ENCODE measurements at regions not wholly inside any gene's neighbourhood (a gene's known extent, or its start where the extent isn't known, plus 50 kb on each side); places are given as distances from the start of the nearest gene placed in this dataset.

DNA sequence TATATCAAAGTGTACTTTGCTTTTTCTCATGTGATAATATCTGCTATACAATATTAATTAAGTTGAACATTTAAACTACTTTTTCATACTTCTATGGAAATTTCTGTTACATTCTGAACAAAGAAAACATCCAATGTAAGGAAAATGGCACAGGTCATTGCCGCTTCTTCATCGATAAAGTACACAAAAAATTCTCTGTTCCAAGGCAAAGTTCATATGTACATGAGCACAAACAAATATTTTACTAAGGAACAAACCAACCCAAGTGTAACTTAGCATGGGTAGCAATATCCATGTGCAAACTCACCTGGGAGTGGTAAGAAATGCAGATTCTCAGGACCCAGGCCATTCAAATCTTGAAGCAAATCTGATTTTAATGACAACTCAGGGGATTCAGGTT, 139.8 kb downstream of the TMEM161B start:
- TF ChIP-seq, protein P1, sequence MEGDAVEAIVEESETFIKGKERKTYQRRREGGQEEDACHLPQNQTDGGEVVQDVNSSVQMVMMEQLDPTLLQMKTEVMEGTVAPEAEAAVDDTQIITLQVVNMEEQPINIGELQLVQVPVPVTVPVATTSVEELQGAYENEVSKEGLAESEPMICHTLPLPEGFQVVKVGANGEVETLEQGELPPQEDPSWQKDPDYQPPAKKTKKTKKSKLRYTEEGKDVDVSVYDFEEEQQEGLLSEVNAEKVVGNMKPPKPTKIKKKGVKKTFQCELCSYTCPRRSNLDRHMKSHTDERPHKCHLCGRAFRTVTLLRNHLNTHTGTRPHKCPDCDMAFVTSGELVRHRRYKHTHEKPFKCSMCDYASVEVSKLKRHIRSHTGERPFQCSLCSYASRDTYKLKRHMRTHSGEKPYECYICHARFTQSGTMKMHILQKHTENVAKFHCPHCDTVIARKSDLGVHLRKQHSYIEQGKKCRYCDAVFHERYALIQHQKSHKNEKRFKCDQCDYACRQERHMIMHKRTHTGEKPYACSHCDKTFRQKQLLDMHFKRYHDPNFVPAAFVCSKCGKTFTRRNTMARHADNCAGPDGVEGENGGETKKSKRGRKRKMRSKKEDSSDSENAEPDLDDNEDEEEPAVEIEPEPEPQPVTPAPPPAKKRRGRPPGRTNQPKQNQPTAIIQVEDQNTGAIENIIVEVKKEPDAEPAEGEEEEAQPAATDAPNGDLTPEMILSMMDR (IDR thresholded peaks at IDR 0.05) = no peak
- TF ChIP-seq POLR2A (IDR thresholded peaks at IDR 0.05) (no peak), POLR2AphosphoS5 (IDR thresholded peaks at IDR 0.05) (no peak)

Data from breast epithelium (tissue), 3 donors.